ENCODE measurements at regions not wholly inside any gene's neighbourhood (a gene's known extent, or its start where the extent isn't known, plus 50 kb on each side); places are given as distances from the start of the nearest gene placed in this dataset.
A peak's percentile ranks its signal among the peaks of the same experiment; 100 is the strongest.
"Not testable (repeated sequence)": the region's sequence is repeated elsewhere in the genome, so short reads cannot be mapped to it uniquely, and the experiment has no call there.

- DNase-seq = no peak
- Histone ChIP-seq H3K27me3 (ENCODE audit: insufficient read depth, low read depth, severe bottlenecking) (no peaks in the 10 kb centered on the region), H3K9me3 (ENCODE audit: severe bottlenecking) (no peaks in the 10 kb centered on the region), H3K4me3 (ENCODE audit: low read depth, low read length) (no peak overlapping the region), H3K36me3 (no peaks in the 10 kb centered on the region), H3K27ac (no peak overlapping the region)
- TF ChIP-seq, protein P1, sequence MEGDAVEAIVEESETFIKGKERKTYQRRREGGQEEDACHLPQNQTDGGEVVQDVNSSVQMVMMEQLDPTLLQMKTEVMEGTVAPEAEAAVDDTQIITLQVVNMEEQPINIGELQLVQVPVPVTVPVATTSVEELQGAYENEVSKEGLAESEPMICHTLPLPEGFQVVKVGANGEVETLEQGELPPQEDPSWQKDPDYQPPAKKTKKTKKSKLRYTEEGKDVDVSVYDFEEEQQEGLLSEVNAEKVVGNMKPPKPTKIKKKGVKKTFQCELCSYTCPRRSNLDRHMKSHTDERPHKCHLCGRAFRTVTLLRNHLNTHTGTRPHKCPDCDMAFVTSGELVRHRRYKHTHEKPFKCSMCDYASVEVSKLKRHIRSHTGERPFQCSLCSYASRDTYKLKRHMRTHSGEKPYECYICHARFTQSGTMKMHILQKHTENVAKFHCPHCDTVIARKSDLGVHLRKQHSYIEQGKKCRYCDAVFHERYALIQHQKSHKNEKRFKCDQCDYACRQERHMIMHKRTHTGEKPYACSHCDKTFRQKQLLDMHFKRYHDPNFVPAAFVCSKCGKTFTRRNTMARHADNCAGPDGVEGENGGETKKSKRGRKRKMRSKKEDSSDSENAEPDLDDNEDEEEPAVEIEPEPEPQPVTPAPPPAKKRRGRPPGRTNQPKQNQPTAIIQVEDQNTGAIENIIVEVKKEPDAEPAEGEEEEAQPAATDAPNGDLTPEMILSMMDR (IDR thresholded peaks at IDR 0.05; ENCODE audit: low read depth, low read length) = no peak
Measured at GRCh38 chr2:147603876-147604275, 241.0 kb upstream of the ACVR2A start.

DNA sequence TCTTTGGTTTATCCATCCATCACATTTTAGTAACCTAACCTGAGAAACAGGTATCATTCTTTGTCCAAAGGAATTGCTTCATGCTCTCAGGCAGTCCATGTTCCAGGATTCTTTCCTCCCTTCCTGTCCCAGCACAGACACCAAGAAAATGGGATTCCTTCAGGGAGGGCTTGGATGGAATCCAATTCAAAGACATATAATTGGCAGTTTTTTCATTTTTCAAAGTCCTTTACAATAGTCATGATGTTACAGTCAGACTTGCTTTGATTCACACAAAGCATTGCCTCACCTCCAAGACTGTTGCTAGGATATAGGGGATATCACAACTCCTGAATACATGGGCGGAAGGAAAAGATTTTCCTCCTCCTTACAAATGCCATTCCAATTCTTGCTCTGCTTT, 241.4 kb upstream of the ACVR2A start:
- Histone ChIP-seq H3K9me3 (ENCODE audit: severe bottlenecking) (no peaks in the 10 kb centered on the region), H3K27ac (no peak overlapping the region), H3K36me3 (no peaks in the 10 kb centered on the region), H3K27me3 (ENCODE audit: insufficient read depth, low read depth, severe bottlenecking) (no peaks in the 10 kb centered on the region), H3K4me3 (ENCODE audit: low read depth, low read length) (no peak overlapping the region)
- TF ChIP-seq, protein P1 (IDR thresholded peaks at IDR 0.05; ENCODE audit: low read depth, low read length) = no peak
- no peak for DNase-seq

GRCh38 chr2:147600646-147601045, 244.2 kb upstream of the ACVR2A start:
- H3K36me3 ChIP-seq = no peaks in the 10 kb centered on the region
- H3K4me3 ChIP-seq (ENCODE audit: low read depth, low read length) = no peak overlapping the region
- DNase-seq = no peak
- TF ChIP-seq, protein P1 (IDR thresholded peaks at IDR 0.05; ENCODE audit: low read depth, low read length) = no peak
- no peaks in the 10 kb centered on the region for H3K27me3 ChIP-seq (ENCODE audit: insufficient read depth, low read depth, severe bottlenecking)
- no peaks in the 10 kb centered on the region for H3K9me3 ChIP-seq (ENCODE audit: severe bottlenecking)
- no peak overlapping the region for H3K27ac ChIP-seq

- H3K27me3 ChIP-seq (ENCODE audit: insufficient read depth, low read depth, severe bottlenecking) = no peaks in the 10 kb centered on the region
- DNase-seq = no peak
- no peaks in the 10 kb centered on the region for H3K36me3 ChIP-seq
- no peak overlapping the region for H3K4me3 ChIP-seq (ENCODE audit: low read depth, low read length)
- no peaks in the 10 kb centered on the region for H3K9me3 ChIP-seq (ENCODE audit: severe bottlenecking)
- no peak overlapping the region for H3K27ac ChIP-seq
- TF ChIP-seq, protein P1 (IDR thresholded peaks at IDR 0.05; ENCODE audit: low read depth, low read length) = no peak
Measured at GRCh38 chr2:147600223-147600622, 244.6 kb upstream of the ACVR2A start.

DNA sequence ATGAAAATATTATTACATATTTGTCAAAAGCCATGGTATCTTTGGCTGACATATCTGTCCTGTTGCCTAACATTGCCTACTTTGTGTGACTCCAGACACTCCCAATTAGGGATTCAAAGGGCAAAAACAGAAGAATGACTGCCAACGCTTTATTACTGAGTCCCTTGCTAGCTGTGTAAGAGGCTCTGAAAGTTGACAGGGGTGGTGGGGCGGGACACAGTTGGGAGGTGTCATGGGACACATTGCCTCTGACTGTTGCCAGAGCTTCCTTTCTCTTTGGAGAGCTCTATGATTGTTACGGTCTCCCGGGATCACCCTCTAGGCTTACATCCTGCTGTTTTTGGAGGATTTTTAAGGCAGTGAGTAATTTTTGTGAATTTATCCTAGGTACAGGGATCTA, 249.6 kb upstream of the ACVR2A start:
- no peak for DNase-seq
- TF ChIP-seq, protein P1 (IDR thresholded peaks at IDR 0.05; ENCODE audit: low read depth, low read length) = no peak
- Histone ChIP-seq H3K27ac (no peak overlapping the region), H3K9me3 (ENCODE audit: severe bottlenecking) (peaks cover 5% of the 10 kb centered on the region), H3K27me3 (ENCODE audit: insufficient read depth, low read depth, severe bottlenecking) (no peaks in the 10 kb centered on the region), H3K36me3 (no peaks in the 10 kb centered on the region), H3K4me3 (ENCODE audit: low read depth, low read length) (no peak overlapping the region)

DNA sequence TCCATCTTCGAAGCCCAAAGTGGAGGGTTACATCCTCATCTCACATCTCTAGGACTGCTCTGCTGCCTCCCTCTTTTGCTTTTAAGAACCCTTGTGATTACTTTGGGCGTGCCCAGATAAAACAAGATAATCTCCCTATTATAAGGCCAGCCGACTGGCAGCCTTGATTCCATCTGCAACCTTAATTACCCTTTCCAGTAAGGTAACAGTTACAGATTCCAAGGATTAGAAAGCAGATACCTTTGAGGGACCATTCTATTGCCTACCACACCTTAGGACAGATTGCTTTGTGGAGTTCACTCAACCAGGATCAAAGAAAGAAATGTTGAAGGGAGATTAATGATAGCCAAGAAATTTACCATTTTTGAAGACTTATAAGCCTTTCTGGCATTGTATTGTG, 250.8 kb upstream of the ACVR2A start:
- peak; percentile 34 for DNase-seq
- Histone ChIP-seq H3K4me3 (ENCODE audit: low read depth, low read length) (no peak overlapping the region), H3K9me3 (ENCODE audit: severe bottlenecking) (peaks cover 5% of the 10 kb centered on the region), H3K27ac (no peak overlapping the region), H3K36me3 (no peaks in the 10 kb centered on the region), H3K27me3 (ENCODE audit: insufficient read depth, low read depth, severe bottlenecking) (no peaks in the 10 kb centered on the region)
- TF ChIP-seq, protein P1 (IDR thresholded peaks at IDR 0.05; ENCODE audit: low read depth, low read length) = no peak

GRCh38 chr2:147592784-147593183, 252.0 kb upstream of the ACVR2A start:
- H3K27me3 ChIP-seq (ENCODE audit: insufficient read depth, low read depth, severe bottlenecking); H3K27ac ChIP-seq; DNase-seq; H3K9me3 ChIP-seq (ENCODE audit: severe bottlenecking); H3K4me3 ChIP-seq (ENCODE audit: low read depth, low read length); H3K36me3 ChIP-seq: not testable (repeated sequence)

All from WERI-Rb-1 (cell line).